Inflammatory macrophage treated with lipopolysaccharide for 4 hours (primary cell): ENCODE measurements at regions not wholly inside any gene's neighbourhood (a gene's known extent, or its start where the extent isn't known, plus 50 kb on each side); places are given as distances from the start of the nearest gene placed in this dataset.

Experiments
- DNase-seq: peaks from one replicate; pipeline ENCODE4 v3.0.0-alpha.2; 2020

DNA sequence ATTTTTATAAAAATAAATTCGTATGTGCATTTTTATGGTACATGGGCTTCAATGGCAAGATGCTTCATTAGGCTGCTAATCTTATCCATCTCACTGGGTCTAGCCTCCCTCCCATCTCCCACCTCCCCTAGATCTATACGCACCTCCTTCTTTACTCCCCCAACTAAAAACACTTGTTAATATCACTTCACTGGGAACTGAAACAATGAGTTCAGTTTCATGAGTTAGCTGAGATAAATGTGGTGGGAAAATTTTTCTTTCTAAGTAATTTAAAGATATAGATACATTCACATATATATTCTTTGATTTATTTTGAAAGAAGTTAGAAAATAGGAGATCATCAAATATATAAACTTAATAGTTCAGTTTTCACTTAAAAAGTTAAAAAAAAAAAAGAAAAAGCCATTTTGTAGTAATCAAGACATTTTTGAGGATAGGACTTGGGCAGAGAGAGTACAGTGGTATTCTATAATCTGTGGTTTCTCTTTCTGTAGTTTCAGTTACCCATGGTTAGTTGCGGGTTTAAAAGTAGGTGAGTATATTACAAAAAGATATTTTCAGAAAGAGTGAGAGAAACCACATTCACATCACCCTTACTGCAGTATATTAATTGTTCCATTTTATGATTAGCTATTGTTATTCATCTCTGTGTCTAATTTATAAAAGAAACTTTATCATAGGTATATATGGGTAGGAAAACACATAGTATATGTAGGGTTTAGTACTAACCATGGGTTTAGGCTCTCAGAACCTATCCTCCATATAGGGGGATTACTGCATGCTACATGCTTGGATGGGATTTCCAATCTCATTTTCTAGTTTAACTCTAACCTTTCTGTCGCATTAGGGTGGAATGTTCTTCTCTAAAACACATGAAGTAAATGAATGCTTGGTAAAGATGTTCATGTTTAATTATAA is 316.0 kb upstream of the CBLB start:
- DNase-seq = no peak

DNA sequence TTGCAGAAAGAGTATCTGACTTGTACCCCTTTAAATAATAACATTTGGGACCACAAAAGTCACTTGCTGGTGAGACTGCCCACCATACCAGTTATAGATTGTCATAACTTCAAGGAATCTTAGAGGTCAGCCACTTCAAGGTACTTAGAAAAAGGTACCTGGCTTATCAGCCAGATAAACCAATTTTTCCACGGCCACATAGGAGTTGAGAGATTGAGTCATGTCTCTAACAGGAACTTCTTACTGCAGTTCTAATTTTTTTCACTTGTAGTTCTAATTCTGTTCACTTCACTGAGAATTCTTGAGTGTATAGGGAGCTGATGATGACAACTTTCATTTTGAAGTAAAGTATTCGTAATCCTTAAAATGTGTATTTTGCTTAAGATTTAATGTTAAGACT is 317.1 kb upstream of the CBLB start:
- no peak for DNase-seq

DNA sequence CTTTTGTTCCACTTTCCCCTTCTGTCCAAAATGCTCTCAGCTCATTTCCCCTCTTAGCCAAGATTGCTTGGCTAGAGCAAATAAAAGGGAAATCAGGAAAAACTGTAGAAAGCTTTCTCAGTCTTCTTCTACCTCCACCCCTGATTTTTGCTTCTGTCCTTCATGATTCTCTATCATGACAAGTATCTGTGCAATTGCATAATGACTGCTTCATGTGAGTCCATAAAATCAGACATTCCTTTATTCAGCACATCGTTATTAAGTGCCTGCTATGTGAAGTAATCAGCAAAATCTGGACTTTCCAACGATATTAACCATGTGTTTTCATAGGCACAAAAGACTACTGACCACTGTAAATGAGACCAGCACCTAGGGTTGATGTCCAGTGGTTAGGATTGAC is 321.5 kb upstream of the CBLB start:
- no peak for DNase-seq

DNA sequence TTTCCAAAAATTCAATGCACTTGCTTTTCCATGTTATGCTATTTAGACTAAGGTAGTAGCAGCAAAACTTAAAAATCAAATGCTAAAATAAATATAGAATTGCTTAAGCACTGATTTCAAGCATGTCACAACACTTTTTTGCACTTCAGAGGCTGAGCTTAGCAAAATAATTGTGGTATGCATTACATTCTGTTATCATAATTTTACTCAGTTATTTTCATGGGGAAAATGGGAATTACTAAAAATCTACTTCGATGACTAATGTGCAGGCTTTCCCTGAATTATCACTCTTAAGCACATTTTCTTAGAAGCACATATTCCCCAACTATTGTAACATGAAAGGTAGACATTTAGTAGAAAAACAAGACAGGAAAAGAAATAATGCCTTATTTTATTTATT is 322.4 kb upstream of the CBLB start:
- DNase-seq = no peak

DNA sequence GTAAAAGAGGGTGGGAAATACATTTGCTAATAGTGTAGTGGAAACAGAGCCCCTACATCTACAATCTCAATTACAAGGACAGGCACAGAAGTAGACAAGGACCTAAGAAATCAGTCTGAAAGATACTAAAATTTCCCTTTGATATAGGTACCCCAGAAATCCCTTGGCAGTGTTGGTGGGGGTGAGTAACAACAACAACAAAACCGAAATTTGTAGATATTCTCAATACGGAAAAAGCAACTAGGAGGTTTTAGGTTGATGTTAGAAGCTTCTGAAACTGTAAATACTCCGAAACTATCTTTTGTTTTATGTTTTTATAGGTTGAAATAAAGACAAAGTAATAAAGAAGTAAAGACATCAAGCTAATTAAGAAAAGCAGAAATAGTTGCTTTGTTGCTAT is 323.1 kb upstream of the CBLB start:
- no peak for DNase-seq

DNA sequence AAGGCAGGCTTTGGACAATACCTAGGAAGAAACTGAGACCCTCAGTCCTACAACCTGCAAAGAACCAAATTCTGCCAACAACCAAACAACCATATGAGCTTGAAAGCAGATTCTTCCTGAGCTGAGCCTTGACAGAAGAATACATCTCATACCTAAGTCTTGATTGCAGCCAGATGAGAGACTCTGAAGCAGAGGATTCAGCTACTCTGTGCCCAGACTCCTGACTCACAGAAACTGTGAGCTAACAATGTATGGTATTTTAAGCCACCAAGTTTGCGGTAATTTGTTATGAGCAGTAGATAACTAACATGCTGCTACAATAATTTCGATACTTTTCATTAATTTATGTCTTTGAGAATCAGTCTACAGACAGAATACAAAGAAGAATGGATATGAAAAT is 325.1 kb upstream of the CBLB start:
- DNase-seq = no peak

- no peak for DNase-seq
These were observed 325.9 kb upstream of the CBLB start for GRCh38 chr3:106194726-106195125.

DNA sequence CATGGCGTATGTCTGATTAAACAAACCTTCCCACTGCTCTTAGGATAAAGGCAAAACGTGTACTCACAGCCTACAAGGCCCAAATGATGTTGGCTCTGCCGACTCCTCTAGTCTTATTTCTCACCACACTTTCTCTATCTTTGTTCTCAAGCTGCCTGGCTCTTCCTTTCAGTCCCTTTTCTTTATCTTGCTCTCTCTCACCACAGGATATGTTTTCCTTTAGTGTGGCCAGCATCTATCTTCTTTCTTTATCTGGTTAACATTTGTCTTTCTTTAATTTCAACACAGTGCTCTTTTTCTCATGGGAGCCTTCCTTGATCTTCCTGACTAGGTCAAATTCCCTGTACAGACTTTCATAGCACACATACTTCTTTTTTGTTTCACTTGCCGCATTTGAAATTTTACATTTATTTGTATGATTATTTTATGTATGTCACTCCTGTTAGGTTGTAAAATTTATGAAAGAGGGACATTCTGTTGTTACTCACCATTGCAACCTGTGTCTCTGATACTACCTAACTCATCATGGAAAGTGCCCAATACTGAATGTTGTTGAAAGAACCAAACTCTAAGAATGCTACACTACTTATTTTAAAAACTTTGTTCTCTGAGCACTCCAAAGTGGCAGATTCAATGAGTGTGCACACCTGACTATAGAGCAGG is 328.9 kb upstream of the CBLB start:
- no peak for DNase-seq

DNA sequence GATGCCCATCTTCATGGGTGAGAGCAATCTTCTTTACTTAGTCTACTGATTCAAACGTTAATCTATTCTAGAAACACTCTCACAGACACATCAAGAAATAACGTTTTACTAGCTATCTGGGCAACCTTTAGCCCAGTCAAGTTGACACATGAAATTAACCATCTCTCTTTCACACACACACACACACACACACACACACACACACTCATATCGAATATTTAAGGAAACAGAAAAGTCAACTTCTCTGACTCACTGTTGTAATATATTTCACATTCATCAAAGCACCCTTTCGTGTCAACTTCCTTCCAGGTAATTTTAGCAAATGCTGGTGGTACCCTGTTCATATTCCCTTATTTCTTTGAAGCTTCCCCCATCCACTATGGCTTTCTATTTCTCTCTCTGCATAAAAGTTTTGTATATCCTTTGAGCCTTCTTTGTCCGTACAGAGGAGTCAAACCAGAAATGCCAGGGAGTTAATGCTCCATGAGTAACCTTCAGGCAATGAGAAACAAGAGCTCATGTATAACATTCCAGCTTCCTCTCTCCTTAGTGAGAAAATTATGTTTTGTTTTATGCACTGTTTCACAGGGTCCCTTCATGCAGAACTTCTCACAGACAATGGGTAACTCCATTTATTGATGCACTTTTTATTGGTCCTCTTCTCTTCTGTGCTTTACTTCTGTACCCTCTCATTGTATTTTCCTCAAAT is 335.5 kb upstream of the CBLB start:
- DNase-seq = no peak

DNA sequence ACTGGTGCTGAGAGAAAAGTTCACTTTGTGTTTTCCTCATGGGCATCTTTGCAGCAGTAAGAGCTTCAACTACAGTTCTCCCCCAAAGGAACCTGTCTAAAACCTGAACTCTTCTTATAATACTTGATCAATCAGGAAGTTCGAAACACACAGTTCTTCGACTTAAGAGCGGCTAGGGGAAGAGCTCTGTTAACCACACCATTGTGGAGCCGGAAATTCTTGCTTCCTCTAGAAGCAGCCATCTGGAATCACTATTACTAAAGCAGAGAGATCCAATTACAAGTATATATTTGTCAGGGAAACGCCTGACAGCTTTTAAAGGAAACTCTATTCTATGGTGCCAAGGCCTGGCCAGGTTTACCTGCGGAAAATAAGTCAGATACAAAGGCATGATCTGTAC is 337.3 kb upstream of the CBLB start:
- DNase-seq = peak; percentile 18

- DNase-seq = no peak
These were observed 337.8 kb upstream of the CBLB start for GRCh38 chr3:106206613-106207012.

DNA sequence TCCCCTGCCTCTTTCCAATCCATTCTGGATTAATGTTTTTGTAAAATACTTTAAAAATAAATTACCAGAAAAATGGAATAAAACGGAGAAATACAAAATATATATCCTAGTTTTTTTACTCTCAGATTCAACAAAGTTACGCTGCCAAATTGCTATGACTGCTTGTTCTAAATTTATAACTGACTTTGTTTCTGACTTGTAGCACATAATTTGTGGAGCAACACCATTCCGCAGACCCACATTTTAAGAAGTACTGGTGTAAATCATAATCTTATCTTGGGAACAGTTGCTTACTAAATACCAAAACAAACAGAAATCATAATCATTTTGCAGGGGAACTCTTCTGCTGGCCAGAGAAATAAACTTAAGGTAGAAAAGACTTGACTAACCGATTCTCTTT is 339.4 kb upstream of the CBLB start:
- no peak for DNase-seq

- DNase-seq = no peak
These were observed 340.2 kb upstream of the CBLB start for GRCh38 chr3:106208967-106209366.

DNA sequence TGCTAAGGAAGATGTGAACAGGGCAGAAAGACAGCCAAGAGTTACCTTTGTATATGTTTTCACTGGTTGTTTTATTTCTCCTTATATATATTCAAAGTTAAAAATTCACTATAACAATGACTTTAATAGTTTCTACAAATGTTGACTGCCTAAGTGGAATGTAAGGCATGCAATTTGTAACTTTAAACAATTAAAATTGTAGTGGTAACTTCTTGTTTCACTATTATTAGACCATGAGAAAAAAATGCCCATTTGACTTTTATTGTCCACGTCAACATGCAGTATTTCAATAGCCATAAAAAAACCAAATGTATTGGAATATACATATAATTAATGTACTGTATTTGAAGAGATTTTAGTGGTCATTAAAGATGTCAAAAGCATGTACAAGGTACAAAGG is 340.7 kb upstream of the CBLB start:
- DNase-seq = no peak

- no peak for DNase-seq
These were observed 342.1 kb upstream of the CBLB start for GRCh38 chr3:106210923-106211322.

- no peak for DNase-seq
These were observed 343.9 kb upstream of the CBLB start for GRCh38 chr3:106212665-106213222.

GRCh38 chr3:106213954-106214353 is 345.1 kb upstream of the CBLB start:
- DNase-seq = no peak

DNA sequence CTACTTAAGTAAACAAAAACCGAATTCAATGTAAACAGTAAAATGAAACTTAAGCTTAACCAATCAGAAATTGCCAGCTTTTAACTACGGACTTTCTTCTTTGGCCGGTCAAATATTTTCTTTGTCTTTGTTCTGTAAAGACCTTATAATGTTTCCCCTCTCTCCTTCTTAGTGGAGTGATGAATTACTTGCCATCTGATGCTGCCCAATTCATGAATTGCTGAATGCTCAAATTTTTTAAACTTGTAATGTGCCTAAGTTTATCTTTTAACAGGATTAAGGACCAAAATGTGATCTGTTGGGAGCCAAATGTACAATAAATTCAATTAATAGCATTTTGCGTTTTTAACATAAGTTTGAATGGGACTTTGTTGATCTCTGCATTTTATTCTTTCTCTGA is 345.8 kb upstream of the CBLB start:
- DNase-seq = no peak

GRCh38 chr3:106215047-106215446 is 346.2 kb upstream of the CBLB start:
- no peak for DNase-seq

GRCh38 chr3:106217745-106218144 is 348.9 kb upstream of the CBLB start:
- no peak for DNase-seq

- no peak for DNase-seq
These were observed 358.3 kb upstream of the CBLB start for GRCh38 chr3:106227068-106227467.

- DNase-seq = no peak
These were observed 359.5 kb upstream of the CBLB start for GRCh38 chr3:106228271-106228670.

DNA sequence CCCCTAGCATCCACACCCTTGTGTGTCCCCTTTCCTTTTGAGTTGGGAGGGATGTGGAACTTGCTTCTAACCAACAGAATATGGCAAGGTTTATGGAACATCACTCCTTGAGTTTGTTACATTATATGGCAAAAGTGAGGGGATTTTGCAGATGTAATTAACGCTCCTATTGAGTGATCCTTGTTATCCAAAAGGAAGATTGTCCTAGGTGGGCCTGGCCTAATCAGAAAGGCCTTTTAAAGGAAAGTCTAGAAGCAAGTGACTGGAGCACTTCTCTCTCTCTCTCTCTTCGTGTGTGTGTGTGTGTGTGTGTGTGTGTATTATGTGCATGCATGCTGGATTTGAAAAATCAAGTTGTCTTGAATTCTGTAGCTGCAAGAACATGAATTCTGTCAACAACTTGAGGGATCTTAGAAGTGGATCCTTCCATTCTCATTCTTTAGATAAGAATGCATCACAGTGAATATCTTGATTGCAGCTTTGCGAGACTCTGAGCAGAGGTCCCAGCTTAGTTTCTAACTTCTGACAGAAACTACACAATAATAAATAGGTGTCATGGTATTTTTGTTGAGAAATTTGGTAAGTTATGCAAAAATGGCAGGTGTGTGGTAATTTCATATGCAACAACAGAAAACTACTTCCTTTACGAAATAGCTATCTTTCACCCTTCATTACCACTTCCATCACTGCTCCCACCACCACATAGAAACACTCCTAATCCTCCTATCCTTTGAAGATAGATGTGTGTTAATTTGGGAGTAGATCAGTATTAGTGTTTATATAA is 360.9 kb upstream of the CBLB start:
- no peak for DNase-seq
